ENCODE measurements at regions not wholly inside any gene's neighbourhood (a gene's known extent, or its start where the extent isn't known, plus 50 kb on each side); places are given as distances from the start of the nearest gene placed in this dataset.

DNA sequence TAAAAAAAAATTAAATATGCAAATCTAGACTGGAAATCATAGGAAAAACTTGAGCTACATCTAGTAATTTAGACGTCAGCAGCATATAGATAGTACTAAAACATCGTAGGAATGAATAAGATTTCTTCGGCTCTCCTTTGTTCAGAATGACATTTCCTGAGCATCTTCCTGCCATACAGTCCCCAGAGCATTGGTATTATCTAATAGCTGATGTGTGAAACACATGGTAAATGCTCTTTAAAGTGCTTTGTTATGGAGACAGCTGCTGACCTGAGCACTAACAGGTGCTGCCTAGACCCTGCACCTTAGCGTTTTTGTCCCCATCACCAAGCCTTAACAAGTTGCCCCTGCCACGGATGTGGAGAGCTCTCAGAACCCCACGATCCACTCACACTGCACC lies 692.3 kb upstream of the PIK3C3 start:
- Histone ChIP-seq H4K20me1 (ENCODE audit: low read length) (no peaks in the 10 kb centered on the region), H3K4me3 (ENCODE audit: low read length) (no peak overlapping the region), H3K4me2 (ENCODE audit: low read length) (no peak overlapping the region), H3K36me3 (ENCODE audit: low read depth, low read length) (no peaks in the 10 kb centered on the region), H3K9me3 (ENCODE audit: low read length) (no peaks in the 10 kb centered on the region), H3K27me3 (ENCODE audit: low read length) (no peaks in the 10 kb centered on the region), H2AFZ (ENCODE audit: low read length) (no peak overlapping the region), H3F3A (ENCODE audit: low read length, unreplicated experiment) (no peaks in the 10 kb centered on the region), H3K9ac (ENCODE audit: low read length) (no peak overlapping the region), H3K9me2 (replicated peaks; ENCODE audit: low read length) (no peaks in the 10 kb centered on the region), H3K4me1 (ENCODE audit: insufficient read depth, low read length) (no peaks in the 10 kb centered on the region), H3K79me2 (ENCODE audit: low read length) (no peaks in the 10 kb centered on the region), H3K27ac (ENCODE audit: low read length) (no peak overlapping the region)
- POLR2A ChIA-PET (ENCODE audit: unreplicated experiment): no interaction called here
- no TSS peak for BruUV-seq (replicated peaks)
- TF ChIP-seq EZH2 (IDR thresholded peaks at IDR 0.05; ENCODE audit: low read length, unreplicated experiment) (no peak), EZH2phosphoT487 (IDR thresholded peaks at IDR 0.05; ENCODE audit: borderline replicate concordance, low read length) (no peak), CTCF (conservative IDR thresholded peaks at IDR 0.05; ENCODE audit: low read depth, low read length) (no peak)
- ATAC-seq (no peak), DNase-seq (no peak)
- CTCF ChIA-PET: no interaction called here
- intact Hi-C loops (cut with micrococcal nuclease): no loop called here

DNA sequence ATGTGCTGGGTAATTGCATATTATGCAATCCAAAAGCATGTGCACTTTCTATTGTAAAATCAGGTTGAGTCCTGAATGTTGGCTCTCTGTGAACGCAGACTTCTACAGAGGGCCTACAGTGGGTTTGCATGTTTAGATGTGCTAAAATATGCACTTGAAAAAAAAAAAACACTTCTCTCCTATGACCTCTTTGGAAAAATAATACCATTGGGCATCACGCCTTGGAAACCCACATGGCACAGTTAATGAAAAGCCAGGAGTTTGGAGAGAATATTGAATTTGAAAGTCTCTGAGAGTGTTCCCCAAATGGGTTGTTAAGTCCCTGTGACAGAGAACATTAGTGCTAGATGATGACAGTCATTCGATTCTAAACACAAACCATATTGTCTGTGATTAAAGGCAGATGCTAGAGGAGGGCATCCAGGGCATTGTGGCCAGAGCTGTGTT lies 710.4 kb upstream of the PIK3C3 start:
- H3K36me3 ChIP-seq (ENCODE audit: low read depth, low read length): no peaks in the 10 kb centered on the region
- no peak for ATAC-seq
- H3F3A ChIP-seq (ENCODE audit: low read length, unreplicated experiment): no peaks in the 10 kb centered on the region
- intact Hi-C loops (cut with micrococcal nuclease): no loop called here
- ChIA-PET CTCF (no interaction called here), POLR2A (ENCODE audit: unreplicated experiment) (interaction anchor here (0.6 kb wide), 1 partner anchor 63 kb away, joined by 3 read pairs; no protein-coding TSS in a partner anchor)
- H3K27me3 ChIP-seq (ENCODE audit: low read length): no peaks in the 10 kb centered on the region
- no peak overlapping the region for H3K4me3 ChIP-seq (ENCODE audit: low read length)
- no TSS peak for BruUV-seq (replicated peaks)
- H2AFZ ChIP-seq (ENCODE audit: low read length): no peak overlapping the region
- no peak overlapping the region for H3K4me2 ChIP-seq (ENCODE audit: low read length)
- no peak overlapping the region for H3K9ac ChIP-seq (ENCODE audit: low read length)
- H3K9me3 ChIP-seq (ENCODE audit: low read length): no peaks in the 10 kb centered on the region
- no peaks in the 10 kb centered on the region for H4K20me1 ChIP-seq (ENCODE audit: low read length)
- H3K9me2 ChIP-seq (replicated peaks; ENCODE audit: low read length): no peaks in the 10 kb centered on the region
- TF ChIP-seq EZH2phosphoT487 (IDR thresholded peaks at IDR 0.05; ENCODE audit: borderline replicate concordance, low read length) (no peak), EZH2 (IDR thresholded peaks at IDR 0.05; ENCODE audit: low read length, unreplicated experiment) (no peak), CTCF (conservative IDR thresholded peaks at IDR 0.05; ENCODE audit: low read depth, low read length) (no peak)
- no peak for DNase-seq
- H3K4me1 ChIP-seq (ENCODE audit: insufficient read depth, low read length): no peaks in the 10 kb centered on the region
- no peaks in the 10 kb centered on the region for H3K79me2 ChIP-seq (ENCODE audit: low read length)
- H3K27ac ChIP-seq (ENCODE audit: low read length): no peak overlapping the region

GRCh38 chr18:41237317-41237716 lies 717.7 kb upstream of the PIK3C3 start:
- Histone ChIP-seq H3K4me1 (ENCODE audit: insufficient read depth, low read length) (no peaks in the 10 kb centered on the region), H3K9me3 (ENCODE audit: low read length) (no peaks in the 10 kb centered on the region), H3K9ac (ENCODE audit: low read length) (no peak overlapping the region), H3K36me3 (ENCODE audit: low read depth, low read length) (no peaks in the 10 kb centered on the region), H2AFZ (ENCODE audit: low read length) (no peak overlapping the region), H3K4me2 (ENCODE audit: low read length) (no peak overlapping the region), H3F3A (ENCODE audit: low read length, unreplicated experiment) (no peaks in the 10 kb centered on the region), H3K9me2 (replicated peaks; ENCODE audit: low read length) (no peaks in the 10 kb centered on the region), H3K4me3 (ENCODE audit: low read length) (no peak overlapping the region), H3K79me2 (ENCODE audit: low read length) (no peaks in the 10 kb centered on the region), H3K27me3 (ENCODE audit: low read length) (no peaks in the 10 kb centered on the region), H4K20me1 (ENCODE audit: low read length) (no peaks in the 10 kb centered on the region), H3K27ac (ENCODE audit: low read length) (no peak overlapping the region)
- ChIA-PET POLR2A (ENCODE audit: unreplicated experiment) (no interaction called here), CTCF (no interaction called here)
- no TSS peak for BruUV-seq (replicated peaks)
- no peak for ATAC-seq
- TF ChIP-seq CTCF (conservative IDR thresholded peaks at IDR 0.05; ENCODE audit: low read depth, low read length) (no peak), EZH2 (IDR thresholded peaks at IDR 0.05; ENCODE audit: low read length, unreplicated experiment) (no peak), EZH2phosphoT487 (IDR thresholded peaks at IDR 0.05; ENCODE audit: borderline replicate concordance, low read length) (no peak)
- intact Hi-C loops (cut with micrococcal nuclease): no loop called here
- no peak for DNase-seq
